Cardiac muscle cell (in vitro differentiated cells and primary cell): ENCODE measurements at regions not wholly inside any gene's neighbourhood (a gene's known extent, or its start where the extent isn't known, plus 50 kb on each side); places are given as distances from the start of the nearest gene placed in this dataset.
A peak's percentile ranks its signal among the peaks of the same experiment; 100 is the strongest.

Experiments used
- DNase-seq, 2 donors: peaks; one replicate each; pipeline versions ENCODE4 v3.0.0 to v3.0.0-alpha.2; 2010 to 2017; ENCODE audit warnings: low read depth in 1 of 2, low spot score in 1 of 2
- H3K27ac ChIP-seq: fragments of 200-600 bp; sonication (generic); 2 replicates; pipeline ENCODE4 v1.5.1; 2016
- H3K27me3 ChIP-seq: fragments of 200-600 bp; sonication (generic); 2 replicates; pipeline ENCODE4 v1.6.0; 2016; ENCODE audit warnings: control low read depth
- H3K36me3 ChIP-seq: fragments of 200-600 bp; sonication (generic); 2 replicates; pipeline ENCODE4 v1.5.1; 2016; ENCODE audit warnings: control low read depth
- H3K4me1 ChIP-seq: fragments of 200-600 bp; sonication (generic); 2 replicates; pipeline ENCODE4 v1.8.1; 2017; ENCODE audit warnings: low read depth, mild to moderate bottlenecking, mixed run types
- H3K4me3 ChIP-seq: fragments of 200-600 bp; sonication (generic); 2 replicates; pipeline ENCODE4 v1.5.1; 2016; ENCODE audit warnings: mild to moderate bottlenecking
- H3K9me3 ChIP-seq: fragments of 200-600 bp; sonication (generic); 2 replicates; pipeline ENCODE4 v1.5.1; 2017; ENCODE audit warnings: low read depth, mild to moderate bottlenecking, control low read depth
- TF ChIP-seq, protein P1 (sequence below): IDR thresholded peaks from 2 replicates; pipeline ENCODE4 v1.5.1; 2012; ENCODE audit warnings: low read depth, mild to moderate bottlenecking, low read length

DNA sequence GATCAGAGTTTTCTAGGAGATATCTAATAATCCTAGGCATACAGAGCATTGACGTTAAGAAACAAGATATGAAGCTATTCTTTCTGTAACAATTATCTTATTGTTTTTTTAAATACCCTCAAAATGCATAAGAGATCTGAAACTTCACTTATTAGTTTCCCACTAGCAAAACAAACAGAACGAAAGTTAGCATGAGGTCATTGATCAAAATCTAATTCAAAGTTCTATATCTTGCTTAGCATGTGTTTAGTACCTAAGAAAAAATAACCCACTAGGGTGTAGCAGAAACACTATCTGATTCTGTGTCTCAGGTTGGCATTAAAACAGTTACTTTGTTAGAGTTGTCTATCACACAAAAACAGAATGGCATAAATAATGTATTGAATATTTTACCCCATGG, 1288.4 kb downstream of the EPHA7 start:
- TF ChIP-seq, protein P1, sequence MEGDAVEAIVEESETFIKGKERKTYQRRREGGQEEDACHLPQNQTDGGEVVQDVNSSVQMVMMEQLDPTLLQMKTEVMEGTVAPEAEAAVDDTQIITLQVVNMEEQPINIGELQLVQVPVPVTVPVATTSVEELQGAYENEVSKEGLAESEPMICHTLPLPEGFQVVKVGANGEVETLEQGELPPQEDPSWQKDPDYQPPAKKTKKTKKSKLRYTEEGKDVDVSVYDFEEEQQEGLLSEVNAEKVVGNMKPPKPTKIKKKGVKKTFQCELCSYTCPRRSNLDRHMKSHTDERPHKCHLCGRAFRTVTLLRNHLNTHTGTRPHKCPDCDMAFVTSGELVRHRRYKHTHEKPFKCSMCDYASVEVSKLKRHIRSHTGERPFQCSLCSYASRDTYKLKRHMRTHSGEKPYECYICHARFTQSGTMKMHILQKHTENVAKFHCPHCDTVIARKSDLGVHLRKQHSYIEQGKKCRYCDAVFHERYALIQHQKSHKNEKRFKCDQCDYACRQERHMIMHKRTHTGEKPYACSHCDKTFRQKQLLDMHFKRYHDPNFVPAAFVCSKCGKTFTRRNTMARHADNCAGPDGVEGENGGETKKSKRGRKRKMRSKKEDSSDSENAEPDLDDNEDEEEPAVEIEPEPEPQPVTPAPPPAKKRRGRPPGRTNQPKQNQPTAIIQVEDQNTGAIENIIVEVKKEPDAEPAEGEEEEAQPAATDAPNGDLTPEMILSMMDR: no peak

DNA sequence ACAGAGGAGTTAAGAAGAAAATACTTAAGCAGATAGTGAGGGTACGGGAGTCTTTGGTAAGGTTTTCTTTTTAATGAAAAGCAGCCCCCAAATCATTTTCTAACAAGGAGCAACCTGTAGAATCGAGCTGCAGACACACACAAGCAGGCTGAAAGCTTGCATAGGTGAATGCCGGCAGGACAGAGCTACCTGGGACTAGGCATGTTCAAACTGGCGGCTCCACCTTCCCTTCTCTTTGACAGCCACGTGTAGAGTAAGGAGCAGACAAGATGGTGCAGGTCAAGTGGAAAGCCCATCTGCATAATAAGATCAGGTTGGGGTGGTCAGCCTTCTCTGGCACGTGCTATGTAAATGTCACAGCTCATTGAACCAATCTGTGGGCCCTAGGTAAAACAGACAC, 1292.4 kb downstream of the EPHA7 start:
- no peak for DNase-seq

More for the DNA sequence above, 1288.4 kb downstream of the EPHA7 start:
- H3K9me3 ChIP-seq: no peaks in the 10 kb centered on the region
- no peak for DNase-seq
- no peak overlapping the region for H3K27ac ChIP-seq
- H3K27me3 ChIP-seq: no peaks in the 10 kb centered on the region
- no peaks in the 10 kb centered on the region for H3K36me3 ChIP-seq
- no peak overlapping the region for H3K4me3 ChIP-seq
- H3K4me1 ChIP-seq: no peaks in the 10 kb centered on the region

DNA sequence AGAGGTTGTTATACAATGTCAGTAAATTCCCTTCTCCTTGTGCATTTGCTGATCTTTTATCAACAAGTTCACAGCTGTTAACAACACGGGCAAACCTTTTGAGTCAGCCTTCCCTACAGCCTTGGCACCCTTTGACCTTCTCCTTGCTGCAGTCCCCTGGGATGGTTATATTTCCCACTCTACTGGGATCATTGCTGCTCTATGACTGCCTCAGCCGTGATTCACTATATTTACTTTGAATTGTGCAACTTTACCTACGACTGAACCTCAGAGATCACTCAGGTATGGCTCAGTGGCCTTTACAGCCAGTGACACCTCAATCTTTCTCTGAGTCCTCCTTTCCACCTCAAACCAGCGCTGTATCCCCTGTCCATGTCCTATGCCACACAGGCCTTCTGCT, 1293.3 kb downstream of the EPHA7 start:
- H3K4me1 ChIP-seq: peaks cover 19% of the 10 kb centered on the region
- H3K27me3 ChIP-seq: no peaks in the 10 kb centered on the region
- TF ChIP-seq, protein P1: no peak
- H3K4me3 ChIP-seq: no peak overlapping the region
- no peak for DNase-seq
- H3K9me3 ChIP-seq: no peaks in the 10 kb centered on the region
- no peaks in the 10 kb centered on the region for H3K36me3 ChIP-seq
- no peak overlapping the region for H3K27ac ChIP-seq

More for the DNA sequence above, 1292.4 kb downstream of the EPHA7 start:
- Histone ChIP-seq H3K4me3 (no peak overlapping the region), H3K4me1 (peaks cover 14% of the 10 kb centered on the region), H3K27me3 (no peaks in the 10 kb centered on the region), H3K36me3 (no peaks in the 10 kb centered on the region), H3K27ac (no peak overlapping the region), H3K9me3 (no peaks in the 10 kb centered on the region)
- TF ChIP-seq, protein P1: no peak

DNA sequence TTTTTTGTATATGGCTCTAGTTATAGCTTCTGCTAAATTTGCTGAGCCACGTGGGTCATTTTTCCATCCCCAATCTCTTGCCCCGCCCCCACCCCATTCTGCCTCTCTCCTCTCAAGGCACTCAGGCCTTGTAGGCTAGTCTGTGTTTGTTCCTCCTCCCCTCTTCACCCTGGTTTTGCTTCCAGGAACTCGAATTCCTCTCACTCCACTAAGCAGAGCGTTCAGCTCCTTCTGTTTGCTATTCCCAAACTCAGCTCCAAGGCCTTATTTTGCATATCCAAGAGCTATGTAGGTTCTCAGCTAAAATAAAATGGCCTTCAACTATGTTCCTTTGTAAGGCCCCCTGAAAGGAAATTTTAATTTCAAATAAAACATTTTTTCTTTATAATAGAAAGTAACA, 1293.7 kb downstream of the EPHA7 start:
- Histone ChIP-seq H3K4me1 (peaks cover 21% of the 10 kb centered on the region), H3K9me3 (no peaks in the 10 kb centered on the region), H3K36me3 (no peaks in the 10 kb centered on the region), H3K27ac (no peak overlapping the region), H3K27me3 (no peaks in the 10 kb centered on the region), H3K4me3 (no peak overlapping the region)
- TF ChIP-seq, protein P1: no peak
- DNase-seq: no peak

DNA sequence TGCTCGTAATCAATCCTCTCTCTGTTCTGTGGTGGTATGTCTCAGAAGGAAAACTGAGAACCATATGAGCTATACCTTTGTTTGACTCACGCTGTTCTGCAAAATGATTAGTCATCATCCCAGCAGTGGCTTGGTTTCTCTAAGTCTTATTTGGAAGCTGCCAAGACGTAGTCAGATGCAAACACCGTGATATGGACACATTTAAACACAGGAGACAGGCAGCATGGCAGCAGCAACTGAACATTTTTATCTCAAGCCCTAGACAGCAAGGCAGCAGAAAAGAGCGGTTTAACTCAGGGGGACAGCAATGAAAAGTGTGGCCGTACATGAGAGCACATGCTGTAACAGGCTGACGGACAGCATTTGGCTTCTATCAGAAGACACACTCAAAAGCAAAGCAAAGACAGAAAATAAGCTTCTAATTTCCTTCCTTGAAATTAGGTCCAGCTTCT, 1295.1 kb downstream of the EPHA7 start:
- TF ChIP-seq, protein P1: no peak
- H3K36me3 ChIP-seq: no peaks in the 10 kb centered on the region
- peak; percentile 16 to 57 for DNase-seq
- peak overlapping the region; percentile 58 for H3K27ac ChIP-seq
- peaks cover 21% of the 10 kb centered on the region for H3K4me1 ChIP-seq
- no peak overlapping the region for H3K4me3 ChIP-seq
- no peaks in the 10 kb centered on the region for H3K9me3 ChIP-seq
- no peaks in the 10 kb centered on the region for H3K27me3 ChIP-seq

DNA sequence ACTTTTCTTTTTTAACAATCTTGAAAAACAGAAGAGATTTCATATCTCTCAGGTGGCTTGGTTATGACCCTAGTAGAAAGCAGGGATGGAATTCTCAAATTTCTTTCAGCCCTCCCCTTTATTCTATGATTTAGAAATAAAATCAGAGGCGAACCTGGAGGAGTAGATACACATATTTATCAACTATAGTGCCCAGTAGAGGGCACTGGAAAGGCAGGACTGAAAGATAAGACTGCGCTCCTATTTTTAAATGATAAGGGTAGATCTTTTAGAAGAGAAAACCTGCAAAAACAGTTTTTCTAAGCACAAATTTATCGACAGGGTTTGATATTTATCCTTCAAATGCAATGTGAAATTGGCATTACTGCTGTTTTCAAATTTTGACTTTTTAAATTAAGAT, 1296.6 kb downstream of the EPHA7 start:
- no peak overlapping the region for H3K4me3 ChIP-seq
- H3K9me3 ChIP-seq: no peaks in the 10 kb centered on the region
- no peaks in the 10 kb centered on the region for H3K27me3 ChIP-seq
- TF ChIP-seq, protein P1: no peak
- H3K36me3 ChIP-seq: no peaks in the 10 kb centered on the region
- no peak overlapping the region for H3K27ac ChIP-seq
- peak; percentile 0 to 22 for DNase-seq
- H3K4me1 ChIP-seq: peaks cover 21% of the 10 kb centered on the region
